PC-9 (cell line): ENCODE measurements at regions not wholly inside any gene's neighbourhood (a gene's known extent, or its start where the extent isn't known, plus 50 kb on each side); places are given as distances from the start of the nearest gene placed in this dataset.

Experiments used
- EZH2 ChIP-seq: fragments of 200-600 bp; sonication (generic); IDR thresholded peaks from 2 replicates; pipeline ENCODE4 v1.8.0; 2017; ENCODE audit warnings: antibody characterized with exemption, low read depth
- TF ChIP-seq, protein P1 (sequence below): fragments of 200-600 bp; sonication (generic); conservative IDR thresholded peaks from 2 replicates; pipeline ENCODE4 v1.6.1; 2017; ENCODE audit warnings: mixed run types, antibody characterized with exemption, mild to moderate bottlenecking, moderate library complexity

DNA sequence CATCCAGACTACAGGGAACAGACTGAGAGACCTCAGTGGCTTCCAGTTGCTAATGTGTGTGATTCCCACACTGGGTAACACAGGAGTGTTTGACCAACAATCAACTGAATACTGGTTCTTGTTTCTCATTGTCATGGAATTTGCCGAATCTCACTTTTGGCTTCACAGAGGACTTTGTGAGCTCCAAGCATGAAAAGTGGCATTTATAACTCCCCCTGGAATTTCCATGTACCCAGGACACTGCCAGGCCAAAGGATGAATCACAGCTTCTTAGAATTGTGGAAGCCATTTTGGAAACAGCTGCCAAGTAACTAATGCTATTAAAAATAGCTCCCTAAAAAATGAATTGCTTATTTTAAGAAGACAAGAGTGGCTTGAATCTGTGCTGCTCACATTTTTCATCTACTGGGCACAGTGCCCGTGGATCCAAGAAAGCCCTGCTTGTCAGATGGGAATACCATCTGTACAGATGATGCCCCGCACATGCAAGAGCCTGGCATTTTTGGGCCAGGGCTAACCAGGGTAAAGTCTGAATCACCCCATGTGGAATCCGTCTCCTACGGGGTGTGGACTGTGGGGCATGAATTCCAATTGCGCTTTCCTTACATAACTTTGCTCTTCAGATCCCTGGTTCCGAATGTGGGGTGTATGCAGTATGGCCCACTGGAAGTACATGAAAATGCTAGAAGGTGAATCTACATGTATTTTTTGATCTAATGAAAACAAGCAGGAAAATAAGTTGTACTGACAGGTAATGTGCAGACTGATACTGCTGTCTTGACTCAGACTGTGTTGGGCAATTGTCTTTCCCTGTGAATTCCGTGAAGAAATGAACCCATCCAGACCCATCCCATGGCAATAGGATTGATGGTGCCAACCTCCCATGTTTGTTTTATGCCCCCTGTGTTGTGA lies 487.3 kb downstream of the SIPA1L2 start:
- TF ChIP-seq, protein P1, sequence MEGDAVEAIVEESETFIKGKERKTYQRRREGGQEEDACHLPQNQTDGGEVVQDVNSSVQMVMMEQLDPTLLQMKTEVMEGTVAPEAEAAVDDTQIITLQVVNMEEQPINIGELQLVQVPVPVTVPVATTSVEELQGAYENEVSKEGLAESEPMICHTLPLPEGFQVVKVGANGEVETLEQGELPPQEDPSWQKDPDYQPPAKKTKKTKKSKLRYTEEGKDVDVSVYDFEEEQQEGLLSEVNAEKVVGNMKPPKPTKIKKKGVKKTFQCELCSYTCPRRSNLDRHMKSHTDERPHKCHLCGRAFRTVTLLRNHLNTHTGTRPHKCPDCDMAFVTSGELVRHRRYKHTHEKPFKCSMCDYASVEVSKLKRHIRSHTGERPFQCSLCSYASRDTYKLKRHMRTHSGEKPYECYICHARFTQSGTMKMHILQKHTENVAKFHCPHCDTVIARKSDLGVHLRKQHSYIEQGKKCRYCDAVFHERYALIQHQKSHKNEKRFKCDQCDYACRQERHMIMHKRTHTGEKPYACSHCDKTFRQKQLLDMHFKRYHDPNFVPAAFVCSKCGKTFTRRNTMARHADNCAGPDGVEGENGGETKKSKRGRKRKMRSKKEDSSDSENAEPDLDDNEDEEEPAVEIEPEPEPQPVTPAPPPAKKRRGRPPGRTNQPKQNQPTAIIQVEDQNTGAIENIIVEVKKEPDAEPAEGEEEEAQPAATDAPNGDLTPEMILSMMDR: no peak
- TF ChIP-seq EZH2: no peak
